ENCODE measurements at regions not wholly inside any gene's neighbourhood (a gene's known extent, or its start where the extent isn't known, plus 50 kb on each side); places are given as distances from the start of the nearest gene placed in this dataset.

- intact Hi-C loops (cut with micrococcal nuclease): no loop called here
- Histone ChIP-seq H3K4me1 (no peaks in the 10 kb centered on the region), H3K27ac (replicated peaks) (no peak overlapping the region), H3K27me3 (ENCODE audit: low read depth) (no peaks in the 10 kb centered on the region), H3K4me3 (no peak overlapping the region), H3K36me3 (no peaks in the 10 kb centered on the region), H3K9me3 (replicated peaks) (no peaks in the 10 kb centered on the region)
- DNase-seq: no peak
- TF ChIP-seq CTCF (IDR thresholded peaks at IDR 0.05; ENCODE audit: borderline replicate concordance): no peak
Measured at GRCh38 chr6:51322505-51322904, 503.8 kb downstream of the TFAP2B start.

GRCh38 chr6:51323056-51323455 is 504.4 kb downstream of the TFAP2B start:
- H3K9me3 ChIP-seq (replicated peaks): no peaks in the 10 kb centered on the region
- no peaks in the 10 kb centered on the region for H3K4me1 ChIP-seq
- H3K27me3 ChIP-seq (ENCODE audit: low read depth): no peaks in the 10 kb centered on the region
- no peaks in the 10 kb centered on the region for H3K36me3 ChIP-seq
- no peak overlapping the region for H3K4me3 ChIP-seq
- intact Hi-C loops (cut with micrococcal nuclease): no loop called here
- no peak overlapping the region for H3K27ac ChIP-seq (replicated peaks)
- no peak for TF ChIP-seq CTCF (IDR thresholded peaks at IDR 0.05; ENCODE audit: borderline replicate concordance)
- DNase-seq: no peak

GRCh38 chr6:51330971-51331370 is 512.3 kb downstream of the TFAP2B start:
- Histone ChIP-seq H3K27ac (replicated peaks) (no peak overlapping the region), H3K9me3 (replicated peaks) (no peaks in the 10 kb centered on the region), H3K27me3 (ENCODE audit: low read depth) (no peaks in the 10 kb centered on the region), H3K4me1 (no peaks in the 10 kb centered on the region), H3K4me3 (no peak overlapping the region), H3K36me3 (no peaks in the 10 kb centered on the region)
- DNase-seq: no peak
- intact Hi-C loops (cut with micrococcal nuclease): no loop called here
- no peak for TF ChIP-seq CTCF (IDR thresholded peaks at IDR 0.05; ENCODE audit: borderline replicate concordance)

GRCh38 chr6:51335543-51335942 is 516.9 kb downstream of the TFAP2B start:
- TF ChIP-seq CTCF (IDR thresholded peaks at IDR 0.05; ENCODE audit: borderline replicate concordance): no peak
- no peaks in the 10 kb centered on the region for H3K27me3 ChIP-seq (ENCODE audit: low read depth)
- DNase-seq: no peak
- intact Hi-C loops (cut with micrococcal nuclease): no loop called here
- no peaks in the 10 kb centered on the region for H3K36me3 ChIP-seq
- H3K4me1 ChIP-seq: no peaks in the 10 kb centered on the region
- H3K4me3 ChIP-seq: no peak overlapping the region
- H3K27ac ChIP-seq (replicated peaks): no peak overlapping the region
- H3K9me3 ChIP-seq (replicated peaks): no peaks in the 10 kb centered on the region

- Histone ChIP-seq H3K4me1 (no peaks in the 10 kb centered on the region), H3K36me3 (no peaks in the 10 kb centered on the region), H3K4me3 (no peak overlapping the region), H3K9me3 (replicated peaks) (no peaks in the 10 kb centered on the region), H3K27me3 (ENCODE audit: low read depth) (no peaks in the 10 kb centered on the region), H3K27ac (replicated peaks) (no peak overlapping the region)
- intact Hi-C loops (cut with micrococcal nuclease): no loop called here
- no peak for DNase-seq
- no peak for TF ChIP-seq CTCF (IDR thresholded peaks at IDR 0.05; ENCODE audit: borderline replicate concordance)
Measured at GRCh38 chr6:51336185-51336584, 517.5 kb downstream of the TFAP2B start.

- no peak overlapping the region for H3K27ac ChIP-seq (replicated peaks)
- H3K9me3 ChIP-seq (replicated peaks): no peaks in the 10 kb centered on the region
- no peak for TF ChIP-seq CTCF (IDR thresholded peaks at IDR 0.05; ENCODE audit: borderline replicate concordance)
- H3K4me1 ChIP-seq: no peaks in the 10 kb centered on the region
- intact Hi-C loops (cut with micrococcal nuclease): no loop called here
- no peak overlapping the region for H3K4me3 ChIP-seq
- no peak for DNase-seq
- no peaks in the 10 kb centered on the region for H3K27me3 ChIP-seq (ENCODE audit: low read depth)
- no peaks in the 10 kb centered on the region for H3K36me3 ChIP-seq
Measured at GRCh38 chr6:51337277-51337676, 518.6 kb downstream of the TFAP2B start.
